Lower lobe of right lung (tissue), 2 donors: ENCODE measurements at regions not wholly inside any gene's neighbourhood (a gene's known extent, or its start where the extent isn't known, plus 50 kb on each side); places are given as distances from the start of the nearest gene placed in this dataset.
"Not testable (repeated sequence)": the region's sequence is repeated elsewhere in the genome, so short reads cannot be mapped to it uniquely, and the experiment has no call there.

Experiments
- ATAC-seq, 2 donors: fragments of 200-7000 bp; cut with Tn5 transposase; one replicate each; pipeline ENCODE4 v1.9.1; 2020 to 2022; ENCODE audit warnings: mild to moderate bottlenecking in 2 of 2, moderate library complexity in 2 of 2
- DNase-seq: peaks from one replicate; pipeline ENCODE4 v3.0.0-alpha.2; 2020
- H3K27ac ChIP-seq: fragments of 200-600 bp; one replicate; pipeline ENCODE4 v1.8.0; 2022
- H3K27me3 ChIP-seq: fragments of 200-600 bp; one replicate; pipeline ENCODE4 v1.8.0; 2022; ENCODE audit warnings: low read depth
- H3K36me3 ChIP-seq: fragments of 200-600 bp; one replicate; pipeline ENCODE4 v1.8.0; 2022; ENCODE audit warnings: mild to moderate bottlenecking
- H3K4me1 ChIP-seq: fragments of 200-600 bp; one replicate; pipeline ENCODE4 v1.8.0; 2022
- H3K4me3 ChIP-seq: fragments of 200-600 bp; one replicate; pipeline ENCODE4 v1.8.0; 2022; ENCODE audit warnings: mild to moderate bottlenecking
- H3K9me3 ChIP-seq: fragments of 200-600 bp; one replicate; pipeline ENCODE4 v1.8.0; 2022
- CTCF ChIP-seq: fragments of 200-600 bp; IDR thresholded peaks from one replicate; pipeline ENCODE4 v1.8.0; 2022; ENCODE audit warnings: antibody characterized with exemption, mild to moderate bottlenecking
- intact Hi-C: fragments of 100-400 bp; cut with DNase I; formaldehyde crosslinking; loops from one replicate; pipeline ENCODE4 v1.11.0; 2022
- donor health status: DM: no; HTN: yes; CAD: no; lungs with severe emphysema.

- no peaks in the 10 kb centered on the region for H3K36me3 ChIP-seq
- H3K9me3 ChIP-seq: no peaks in the 10 kb centered on the region
- H3K27ac ChIP-seq: no peak overlapping the region
- no peak overlapping the region for H3K4me3 ChIP-seq
- no peaks in the 10 kb centered on the region for H3K27me3 ChIP-seq
- no peak for TF ChIP-seq CTCF
- ATAC-seq (no peak), DNase-seq (no peak)
- H3K4me1 ChIP-seq: no peaks in the 10 kb centered on the region
- intact Hi-C loops: loop anchor here (10.0 kb wide), 1 partner anchor 300 kb away; no protein-coding TSS in a partner anchor
Observed at GRCh38 chr5:18394443-18394804, 760.2 kb downstream of the TAF11L14 start.

- DNase-seq: no peak
Observed at GRCh38 chr5:18395126-18396110, 761.2 kb downstream of the TAF11L14 start.

GRCh38 chr5:18397371-18397770, 763.1 kb downstream of the TAF11L14 start:
- Histone ChIP-seq H3K27ac (no peak overlapping the region), H3K36me3 (no peaks in the 10 kb centered on the region), H3K27me3 (no peaks in the 10 kb centered on the region), H3K4me3 (no peak overlapping the region), H3K9me3 (no peaks in the 10 kb centered on the region), H3K4me1 (no peaks in the 10 kb centered on the region)
- no peak for DNase-seq
- peak; percentile 53 to 68 for ATAC-seq
- no peak for TF ChIP-seq CTCF
- intact Hi-C loops: loop anchor here (10.0 kb wide), 1 partner anchor 297 kb away; no protein-coding TSS in a partner anchor

More at GRCh38 chr5:18395126-18396110, 761.2 kb downstream of the TAF11L14 start:
- Histone ChIP-seq H3K9me3 (no peaks in the 10 kb centered on the region), H3K27ac (no peak overlapping the region), H3K4me1 (no peaks in the 10 kb centered on the region), H3K36me3 (no peaks in the 10 kb centered on the region), H3K4me3 (no peak overlapping the region), H3K27me3 (no peaks in the 10 kb centered on the region)
- peak; percentile 56 to 71 for ATAC-seq
- intact Hi-C loops: loop anchor here (10.0 kb wide), 1 partner anchor 299 kb away; no protein-coding TSS in a partner anchor
- no peak for TF ChIP-seq CTCF

- H3K27ac ChIP-seq: no peak overlapping the region
- intact Hi-C loops: loop anchor here (10.0 kb wide), 1 partner anchor 297 kb away; no protein-coding TSS in a partner anchor
- no peaks in the 10 kb centered on the region for H3K4me1 ChIP-seq
- no peak for ATAC-seq
- no peaks in the 10 kb centered on the region for H3K36me3 ChIP-seq
- TF ChIP-seq CTCF: no peak
- DNase-seq: no peak
- H3K27me3 ChIP-seq: no peaks in the 10 kb centered on the region
- H3K4me3 ChIP-seq: no peak overlapping the region
- H3K9me3 ChIP-seq: no peaks in the 10 kb centered on the region
Observed at GRCh38 chr5:18397891-18398290, 763.6 kb downstream of the TAF11L14 start.

- not testable (repeated sequence) for H3K4me1 ChIP-seq, ATAC-seq, H3K4me3 ChIP-seq, H3K27ac ChIP-seq, H3K9me3 ChIP-seq, H3K36me3 ChIP-seq, DNase-seq, H3K27me3 ChIP-seq
- intact Hi-C loops: loop anchor here (10.0 kb wide), 1 partner anchor 295 kb away; no protein-coding TSS in a partner anchor
Observed at GRCh38 chr5:18399461-18400327, 765.4 kb downstream of the TAF11L14 start.
